SK-N-SH (cell line): ENCODE measurements at regions not wholly inside any gene's neighbourhood (a gene's known extent, or its start where the extent isn't known, plus 50 kb on each side); places are given as distances from the start of the nearest gene placed in this dataset.

Experiments
- CTCF ChIP-seq: fragments of 200-600 bp; sonication (generic); IDR thresholded peaks from 2 replicates; pipeline ENCODE4 v1.6.1; 2017; ENCODE audit warnings: antibody characterized with exemption, mild to moderate bottlenecking, moderate library complexity
- IRF3 ChIP-seq: fragments of 150-350 bp; IDR thresholded peaks from 2 replicates; pipeline ENCODE4 v1.6.1; 2016; ENCODE audit warnings: mild to moderate bottlenecking, low read depth, low read length
- NFIC ChIP-seq: IDR thresholded peaks from 2 replicates; pipeline ENCODE4 v1.4.0; 2012; ENCODE audit warnings: borderline replicate concordance
- POLR2AphosphoS5 ChIP-seq: IDR thresholded peaks from 2 replicates; pipeline ENCODE4 v1.6.1; 2012; ENCODE audit warnings: low read depth, low read length
- RCOR1 ChIP-seq: fragments of 150-350 bp; IDR thresholded peaks from 2 replicates; pipeline ENCODE4 v1.6.1; 2017; ENCODE audit warnings: antibody characterized with exemption, low read length
- SMC3 ChIP-seq: IDR thresholded peaks from 2 replicates; pipeline ENCODE4 v1.6.1; 2012; ENCODE audit warnings: low read depth, low read length, improper control_type of control experiment
- USF2 ChIP-seq: fragments of 150-350 bp; IDR thresholded peaks from 2 replicates; pipeline ENCODE4 v1.6.1; 2017; ENCODE audit warnings: antibody characterized with exemption, low read length, low read depth, borderline replicate concordance
- ZBTB33 ChIP-seq: IDR thresholded peaks from 2 replicates; pipeline ENCODE4 v1.4.0; 2012; ENCODE audit warnings: low read depth, borderline replicate concordance

GRCh38 chr13:53104136-53104535, 75.5 kb downstream of the OLFM4 start:
- TF ChIP-seq CTCF (no peak), NFIC (no peak), SMC3 (no peak), ZBTB33 (no peak), RCOR1 (no peak), POLR2AphosphoS5 (no peak), IRF3 (no peak), USF2 (no peak)
